Renal pelvis (tissue), 1 donor: ENCODE measurements at regions not wholly inside any gene's neighbourhood (a gene's known extent, or its start where the extent isn't known, plus 50 kb on each side); places are given as distances from the start of the nearest gene placed in this dataset.
"Not testable (repeated sequence)": the region's sequence is repeated elsewhere in the genome, so short reads cannot be mapped to it uniquely, and the experiment has no call there.

Experiments used
- DNase-seq: peaks from one replicate; pipeline ENCODE4 v3.0.0-alpha.2; 2013

DNA sequence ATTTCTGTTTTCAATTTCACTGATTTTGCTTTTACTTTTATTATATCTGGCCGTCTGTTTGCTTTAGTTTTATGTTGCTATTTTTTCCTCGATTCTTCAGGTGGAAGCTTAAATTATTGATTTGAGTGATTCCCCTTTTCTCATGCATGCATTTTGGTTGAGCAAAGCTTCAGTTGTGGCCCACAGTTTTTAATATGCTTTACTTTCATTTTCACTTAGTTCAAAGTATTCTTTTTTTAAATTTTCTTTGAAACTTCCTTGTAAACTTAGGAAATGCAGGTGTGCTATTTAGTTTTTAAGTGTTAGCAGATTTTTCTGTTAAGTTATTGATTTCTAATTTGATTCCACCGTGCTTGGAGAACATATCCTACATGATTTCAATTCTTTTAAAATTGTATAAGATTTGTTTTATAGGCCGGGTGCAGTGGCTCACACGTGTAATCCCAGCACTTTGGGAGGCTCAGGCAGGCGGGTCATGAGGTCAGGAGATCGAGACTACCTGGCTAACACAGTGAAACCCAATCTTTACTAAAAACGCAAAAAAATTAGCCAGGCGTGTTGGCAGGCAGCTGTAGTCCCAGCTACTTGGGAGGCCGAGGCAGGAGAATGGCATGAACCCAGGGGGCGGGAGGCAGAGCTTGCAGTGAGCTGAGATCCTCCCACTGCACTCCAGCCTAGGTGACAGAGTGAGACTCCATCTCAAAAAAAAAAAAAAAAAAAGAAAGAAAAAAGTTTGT, 531.2 kb downstream of the KIF2B start:
- DNase-seq = no peak

DNA sequence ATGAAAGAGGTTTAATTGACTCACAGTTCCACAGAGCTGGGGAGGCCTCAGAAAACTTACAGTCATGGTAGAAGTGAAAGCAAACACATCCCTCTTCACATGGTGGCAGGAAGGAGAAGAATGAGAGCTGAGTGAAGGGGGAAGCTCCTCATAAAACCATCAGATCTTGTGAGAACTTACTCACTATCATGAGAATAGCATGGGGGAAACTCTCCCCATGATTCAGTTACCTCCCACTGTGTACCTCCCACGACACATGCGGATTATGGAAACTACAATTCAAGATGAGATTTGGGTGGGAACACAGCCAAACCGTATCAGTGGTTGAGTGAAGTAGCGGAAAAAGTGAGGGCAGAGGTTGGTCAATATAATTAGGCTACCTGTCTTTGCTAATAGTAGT, 538.3 kb downstream of the KIF2B start:
- DNase-seq = not testable (repeated sequence)

DNA sequence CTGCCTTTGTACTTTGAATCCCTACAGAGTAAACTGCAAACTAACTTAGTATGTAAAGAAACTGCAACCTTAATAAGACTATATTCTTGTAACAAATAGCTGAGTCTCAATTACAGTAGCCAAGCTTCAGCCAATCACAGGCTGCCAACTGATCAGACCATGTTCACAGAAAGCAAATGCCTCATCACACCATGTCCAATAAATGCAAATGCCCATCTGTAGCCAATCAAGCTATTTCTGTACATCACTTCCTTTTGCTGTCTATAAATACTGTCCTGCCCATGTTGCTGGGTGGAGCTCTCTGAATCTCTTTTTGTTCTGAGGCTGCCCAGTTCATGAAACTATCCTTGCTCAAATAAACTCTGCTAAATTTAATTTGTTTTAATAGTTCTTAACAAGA, 531.7 kb upstream of the TOM1L1 start:
- no peak for DNase-seq

DNA sequence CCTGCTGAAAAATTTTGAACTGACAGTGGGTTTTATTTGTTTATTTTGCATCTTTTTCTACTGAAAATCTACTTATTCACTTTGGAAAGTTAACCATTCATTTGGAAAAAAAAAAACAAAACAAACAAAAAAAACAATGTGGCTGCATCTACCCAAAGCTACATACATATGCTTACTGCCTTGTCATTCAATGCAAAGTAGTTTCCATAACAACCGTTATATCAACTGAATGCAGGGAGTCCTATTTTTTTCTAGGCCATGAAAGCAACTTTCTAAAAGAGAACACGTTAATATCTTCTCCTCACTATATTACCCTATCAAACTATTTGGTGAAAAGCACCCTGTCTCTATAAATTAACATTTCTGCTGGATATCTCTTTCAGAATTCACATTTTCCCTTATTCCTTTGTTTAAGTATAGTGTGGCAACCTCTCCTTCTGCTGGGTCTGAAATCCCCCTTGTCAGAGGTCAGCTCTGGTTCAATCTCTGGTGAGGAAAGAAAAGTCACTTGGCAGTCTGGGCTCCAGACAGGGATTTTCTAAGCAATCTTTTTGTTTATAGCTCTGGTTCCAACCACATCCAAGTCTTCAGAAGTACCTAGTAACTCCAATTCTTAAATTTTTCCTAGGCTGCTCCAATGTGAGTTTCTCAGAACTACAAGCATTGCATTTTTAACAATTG, 528.4 kb upstream of the TOM1L1 start:
- DNase-seq = no peak

DNA sequence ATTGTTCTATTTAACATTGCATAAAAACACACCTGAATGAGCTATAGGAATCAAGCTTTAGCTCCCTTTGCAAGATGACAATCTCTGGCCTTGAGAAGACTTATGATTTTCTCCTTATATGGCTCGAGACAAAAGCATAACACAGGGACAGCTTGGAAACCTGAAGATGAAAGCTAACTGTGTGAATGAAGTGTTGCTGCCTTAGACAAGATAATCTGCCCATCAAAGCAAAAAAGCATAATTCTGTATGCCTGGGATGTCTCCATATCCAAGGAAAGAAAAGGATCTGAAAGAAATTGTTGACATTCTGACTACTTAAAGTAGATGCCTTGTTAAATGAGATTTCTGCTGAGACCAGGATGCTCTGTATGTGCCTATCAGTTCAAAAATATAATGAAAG, 526.7 kb upstream of the TOM1L1 start:
- no peak for DNase-seq

DNA sequence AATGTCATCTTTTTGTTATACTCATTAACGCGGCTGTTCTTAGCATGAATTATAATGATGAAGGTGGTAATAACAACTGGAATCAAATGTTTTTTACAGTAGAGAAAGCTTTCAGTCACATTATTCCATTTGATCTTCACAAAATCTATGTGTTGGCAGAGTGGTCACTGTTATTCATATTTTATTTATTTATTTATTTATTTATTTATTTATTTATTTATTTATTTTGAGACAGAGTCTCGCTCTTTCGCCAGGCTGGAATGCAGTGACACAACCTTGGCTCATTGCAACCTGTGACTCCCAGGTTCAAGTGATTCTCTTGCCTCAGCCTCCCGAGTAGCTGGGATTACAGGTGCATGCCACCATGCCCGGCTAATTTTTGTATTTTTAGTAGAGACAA, 524.2 kb upstream of the TOM1L1 start:
- not testable (repeated sequence) for DNase-seq

DNA sequence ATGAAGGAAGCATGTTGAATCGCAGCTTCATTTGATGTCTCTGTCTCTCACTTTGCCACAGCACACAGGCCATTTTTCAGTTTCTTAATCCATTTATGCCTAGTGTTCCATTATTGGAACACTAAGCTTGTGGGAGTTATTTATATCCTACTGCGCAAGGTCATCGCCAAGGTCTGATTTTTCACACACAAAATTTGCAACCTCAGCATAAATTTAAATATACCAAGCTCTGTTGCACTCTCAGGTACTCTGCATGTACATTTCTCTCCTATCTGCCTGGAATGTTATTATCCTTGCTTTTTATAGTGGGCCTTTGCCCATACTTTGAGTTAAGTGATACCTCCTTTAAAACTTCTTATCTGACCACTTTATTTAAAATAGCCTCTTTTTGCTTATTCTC, 519.2 kb upstream of the TOM1L1 start:
- no peak for DNase-seq

DNA sequence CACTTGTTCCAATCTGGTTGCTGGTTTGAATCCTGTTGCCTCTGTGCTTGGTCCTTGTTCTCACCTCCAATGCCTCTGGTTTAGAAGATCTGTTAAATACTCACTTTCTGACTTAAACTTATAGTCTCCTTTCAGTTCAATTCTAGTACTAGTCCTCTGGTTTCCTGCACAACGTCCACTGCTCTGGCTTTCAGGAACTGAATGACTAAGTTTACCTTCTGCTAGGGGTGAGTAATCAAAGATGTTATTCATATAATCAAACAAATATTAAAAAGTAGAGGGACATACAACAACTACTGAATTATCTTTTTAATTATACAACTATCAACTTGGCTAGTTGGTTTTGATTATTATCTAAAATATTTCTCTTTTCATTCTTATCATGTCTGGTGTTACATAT, 496.4 kb upstream of the TOM1L1 start:
- DNase-seq = no peak

DNA sequence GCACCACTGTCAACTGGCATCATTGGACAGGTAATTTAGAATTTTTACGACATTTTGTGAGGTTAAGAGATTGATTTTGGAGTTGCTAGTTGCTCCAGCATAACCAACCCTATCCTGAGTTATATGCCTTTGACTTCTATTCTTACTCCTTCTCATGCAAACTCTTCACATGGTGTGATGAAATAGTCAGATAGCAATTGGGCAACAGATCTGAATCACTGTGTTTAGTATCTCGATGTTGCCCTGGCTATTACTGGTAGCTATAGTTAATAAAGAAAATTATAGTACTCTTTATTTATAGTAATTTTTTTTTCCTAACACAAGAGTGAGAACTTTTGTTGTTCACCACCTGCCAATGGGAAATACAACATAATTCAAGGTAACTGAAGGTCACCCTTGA, 494.8 kb upstream of the TOM1L1 start:
- no peak for DNase-seq

DNA sequence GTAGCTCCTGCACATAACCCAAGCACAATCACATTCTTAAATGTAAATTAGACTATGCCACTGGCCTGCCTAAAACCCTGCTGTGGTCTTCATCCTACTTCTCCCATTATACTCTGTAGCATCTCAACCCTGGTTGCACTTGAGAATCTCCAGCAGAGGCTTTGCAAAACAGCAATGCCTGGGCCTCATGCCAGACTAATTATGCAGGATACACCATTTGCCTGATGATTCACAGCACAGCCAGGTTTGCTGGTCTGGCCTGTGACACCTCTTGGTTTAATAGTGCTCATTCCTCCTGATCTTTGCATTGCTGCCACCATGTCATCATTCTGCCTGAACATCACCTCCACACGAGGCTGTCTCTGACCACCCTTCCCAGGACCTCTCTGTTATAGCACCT, 491.9 kb upstream of the TOM1L1 start:
- no peak for DNase-seq

DNA sequence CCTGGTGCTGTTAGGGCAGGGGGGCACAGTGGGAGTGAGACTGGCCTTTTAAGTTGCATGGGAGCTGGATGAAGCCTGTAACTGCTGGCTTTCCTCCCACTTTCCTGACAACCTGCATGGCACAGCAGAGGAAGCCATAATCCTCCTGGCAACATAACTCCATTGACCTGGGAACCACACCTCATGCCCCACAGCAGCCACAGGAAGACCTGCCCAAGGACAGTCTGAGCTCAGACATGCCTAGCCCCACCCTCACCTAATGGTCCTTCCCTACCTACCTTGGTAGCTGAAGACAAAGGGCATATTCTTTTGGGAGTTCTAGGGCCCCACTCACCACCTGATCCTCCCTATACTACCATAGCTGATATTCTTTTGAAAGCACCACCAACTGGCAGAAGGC, 482.2 kb upstream of the TOM1L1 start:
- DNase-seq = no peak

DNA sequence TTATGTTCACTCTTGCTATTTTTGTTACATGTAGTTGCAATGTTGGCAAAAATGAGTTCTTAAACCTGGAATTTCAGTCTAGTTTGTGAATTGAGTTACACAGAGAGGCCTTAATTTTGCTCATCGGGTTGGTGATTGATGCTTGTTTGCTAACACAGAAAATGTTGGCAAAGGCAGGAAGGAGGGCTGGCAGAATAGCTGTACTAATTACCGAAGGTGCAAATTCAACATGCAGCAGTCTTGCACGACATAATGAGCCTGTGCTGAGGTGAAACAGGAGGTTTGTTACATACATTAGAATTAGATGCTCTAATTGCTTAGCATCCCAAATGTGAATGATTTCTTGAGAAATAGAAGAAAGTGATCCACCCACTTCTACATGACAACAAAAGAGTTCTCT, 475.0 kb upstream of the TOM1L1 start:
- DNase-seq = no peak

DNA sequence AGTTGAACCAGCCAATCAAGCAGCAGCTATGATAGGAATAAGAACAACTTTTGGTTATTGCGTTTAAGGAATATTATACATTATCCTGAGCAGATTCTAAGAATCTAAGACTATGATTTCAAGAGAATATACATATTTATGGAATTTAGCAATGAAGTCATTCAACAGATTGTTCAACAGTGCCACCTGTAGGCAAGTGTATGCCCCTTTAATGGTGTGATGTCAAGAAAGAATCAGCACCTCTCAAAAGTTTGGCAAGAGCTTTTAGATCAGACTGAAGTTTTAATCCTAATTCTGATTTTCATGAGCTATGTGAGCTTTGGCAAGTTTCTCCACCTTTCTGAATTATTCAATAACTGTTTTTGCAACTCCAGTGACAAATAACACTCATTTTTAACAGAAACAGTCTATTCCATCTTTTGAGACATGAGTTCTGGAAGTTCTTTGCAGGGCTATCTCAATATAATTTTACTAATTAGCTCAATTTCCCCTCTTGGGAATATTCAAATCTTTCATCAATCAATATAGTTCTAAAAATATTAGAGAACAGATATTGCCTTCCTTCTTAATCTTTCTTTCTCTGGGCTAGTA, 474.3 kb upstream of the TOM1L1 start:
- peak; percentile 8 for DNase-seq

DNA sequence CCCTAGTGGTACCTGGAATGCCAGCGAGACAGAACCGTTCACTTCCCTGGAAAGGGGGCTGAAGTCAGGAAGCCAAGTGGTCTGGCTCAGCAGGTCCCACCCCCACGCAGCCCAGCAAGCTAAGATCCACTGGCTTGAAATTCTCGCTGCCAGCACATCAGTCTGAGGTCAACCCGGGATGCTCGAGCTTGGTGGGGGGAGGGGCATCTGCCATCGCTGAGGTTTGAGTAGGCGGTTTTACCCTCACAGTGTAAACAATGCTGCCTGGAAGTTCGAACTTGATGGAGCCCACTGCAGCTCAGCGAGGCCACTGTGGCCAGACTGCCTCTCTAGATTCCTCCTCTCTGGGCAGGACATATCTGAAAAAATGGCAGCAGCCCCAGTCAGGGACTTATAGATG, 464.7 kb upstream of the TOM1L1 start:
- DNase-seq = no peak

DNA sequence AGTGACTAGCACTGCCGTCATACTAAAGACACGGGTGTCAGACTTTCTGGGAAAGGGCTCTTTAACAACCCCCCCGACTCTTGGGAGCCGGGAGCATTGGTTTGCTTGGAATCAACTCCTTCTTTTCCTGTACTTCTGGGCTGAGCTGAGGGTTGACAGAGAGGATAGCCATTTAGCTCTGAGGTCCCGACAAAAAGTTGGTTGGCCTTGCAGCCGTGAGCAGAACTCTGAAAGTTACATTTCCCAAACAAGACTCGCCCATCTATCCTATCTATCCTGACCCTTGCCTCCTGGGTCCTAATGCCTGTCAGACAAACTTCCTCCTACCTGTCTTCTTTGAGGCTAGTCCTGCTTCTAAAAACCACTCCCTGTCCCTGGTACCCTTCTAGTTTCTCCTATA, 460.8 kb upstream of the TOM1L1 start:
- DNase-seq = no peak

DNA sequence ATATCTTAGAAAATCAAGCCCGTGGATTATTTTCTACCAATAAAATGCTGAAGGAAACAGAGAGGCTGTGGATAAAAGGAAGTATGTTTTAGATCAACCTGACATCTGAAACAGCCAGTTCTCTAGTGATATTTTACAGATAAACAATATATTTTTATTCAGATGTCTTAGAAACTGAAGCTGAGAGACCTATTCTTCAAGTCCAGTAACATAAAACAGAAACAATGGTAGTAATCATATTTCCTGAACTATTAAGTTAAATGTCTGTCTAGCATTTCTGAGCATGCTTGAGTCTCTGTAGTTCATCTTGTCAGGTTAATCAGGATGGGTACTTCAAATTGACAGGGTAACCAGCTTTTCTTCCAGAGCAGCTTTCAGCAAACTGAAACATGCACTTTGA, 449.6 kb upstream of the TOM1L1 start:
- DNase-seq = no peak

DNA sequence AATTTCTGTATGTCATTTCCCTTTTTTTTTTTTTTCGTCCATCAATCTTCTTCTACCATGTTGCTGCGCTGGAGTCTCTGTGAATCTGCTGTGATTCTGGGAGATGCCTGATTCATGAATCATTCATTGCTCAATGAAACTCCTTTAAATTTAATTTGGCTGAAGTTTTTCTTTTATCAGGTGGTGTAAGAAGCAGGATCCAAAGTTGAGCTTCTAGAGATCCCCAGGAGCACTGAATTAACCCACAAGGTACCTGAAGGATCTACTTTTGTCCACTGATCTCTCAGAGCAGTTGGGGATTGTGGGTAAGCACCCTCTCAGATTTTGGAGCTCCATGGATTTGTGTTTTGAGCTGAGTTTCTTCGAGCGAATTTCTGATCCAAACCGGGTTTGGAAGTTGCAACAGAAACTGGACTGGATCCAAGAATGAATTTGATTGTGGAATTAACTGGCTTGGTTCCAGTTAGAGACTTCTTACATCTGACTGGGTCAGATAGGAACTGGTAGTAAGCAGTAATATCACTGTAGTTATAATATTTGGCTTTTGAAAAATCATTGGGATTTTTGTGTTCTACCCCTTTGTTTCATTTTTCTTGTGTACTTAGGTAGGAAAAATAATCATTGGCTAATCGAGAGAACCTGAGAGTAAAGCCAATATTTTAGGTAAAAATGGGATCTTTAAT, 447.8 kb upstream of the TOM1L1 start:
- DNase-seq = no peak

DNA sequence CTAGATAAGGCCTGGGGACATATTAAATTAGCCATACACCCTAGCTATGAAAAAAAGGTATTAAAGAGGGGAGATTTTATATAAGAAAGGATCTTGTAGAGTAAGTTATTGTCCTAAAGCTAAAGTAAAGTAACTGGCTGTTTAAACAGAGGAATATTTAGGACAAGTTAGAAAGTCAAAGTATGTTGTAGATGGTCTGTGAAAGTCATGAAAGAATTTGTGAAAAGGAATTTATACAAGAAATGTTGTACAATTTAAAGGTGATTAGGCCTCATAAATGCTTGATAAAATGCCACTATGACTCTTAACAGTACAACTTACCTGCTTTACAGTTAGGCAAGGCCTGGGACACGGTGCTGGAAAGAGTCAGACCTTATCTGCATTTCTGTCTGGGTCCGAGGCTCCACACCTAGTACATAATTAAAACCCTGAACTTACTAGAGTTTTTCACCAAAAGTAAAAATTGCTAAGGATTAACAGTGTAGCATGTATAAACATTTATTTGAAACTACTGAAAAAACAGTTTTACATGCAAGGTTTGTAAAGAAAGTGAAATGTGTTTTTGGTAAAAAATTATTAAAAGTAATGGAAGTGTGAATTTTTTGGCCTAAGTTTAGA, 445.3 kb upstream of the TOM1L1 start:
- DNase-seq = no peak

DNA sequence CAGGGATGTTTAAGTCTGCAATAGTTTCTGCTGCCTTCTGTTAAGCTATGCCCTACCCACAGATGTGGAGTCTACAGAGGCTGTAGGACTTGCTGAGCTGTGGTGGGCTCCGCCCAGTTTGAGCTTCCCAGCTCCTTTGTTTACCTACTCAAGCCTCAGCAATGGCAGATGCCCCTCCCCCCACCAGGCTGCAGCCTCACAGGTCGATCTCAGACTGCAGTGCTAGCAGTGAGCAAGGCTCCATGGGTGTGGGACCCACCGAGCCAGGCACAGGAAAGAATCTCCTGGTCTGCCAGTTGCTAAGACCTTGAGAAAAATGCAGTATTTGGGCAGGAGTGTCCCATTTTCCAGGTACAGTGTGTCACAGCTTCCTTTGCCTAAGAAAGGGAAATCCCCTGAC, 435.2 kb upstream of the TOM1L1 start:
- not testable (repeated sequence) for DNase-seq

DNA sequence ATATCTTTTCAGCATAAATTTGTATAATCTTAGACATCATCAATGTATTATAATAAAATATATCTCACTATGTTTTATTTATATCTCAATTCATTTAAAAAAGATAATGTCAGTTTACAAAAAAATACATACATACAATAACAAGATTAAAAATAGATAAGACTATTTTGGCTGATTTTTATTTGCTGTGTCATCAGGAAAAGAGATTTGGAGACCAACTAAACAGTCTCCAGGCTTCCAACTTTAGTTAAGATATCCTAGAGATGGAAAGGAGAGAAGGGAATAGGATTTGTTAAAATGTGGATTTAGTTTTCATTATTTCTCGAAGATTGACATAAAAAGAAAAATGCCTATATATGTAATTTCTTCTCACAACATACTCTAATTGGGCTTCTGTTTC, 433.8 kb upstream of the TOM1L1 start:
- no peak for DNase-seq

DNA sequence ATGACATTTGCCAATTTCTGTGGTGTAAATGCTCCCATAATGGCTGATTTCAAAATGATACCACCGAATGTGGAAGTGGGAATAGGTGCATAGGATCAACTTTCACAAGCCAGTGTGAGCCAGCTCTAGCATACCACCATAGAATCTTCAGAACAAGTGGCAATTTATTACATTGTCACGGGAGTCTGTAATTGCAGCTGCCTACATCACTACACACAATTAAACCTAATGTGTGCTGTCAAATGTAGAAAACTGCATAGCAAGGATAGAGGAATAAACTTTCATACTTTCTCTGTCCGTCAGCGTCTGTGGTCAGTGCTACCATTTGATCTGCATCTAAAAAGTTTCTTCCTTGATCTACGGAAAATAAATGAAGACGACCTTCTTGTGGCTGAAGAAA, 417.8 kb upstream of the TOM1L1 start:
- peak; percentile 23 for DNase-seq

DNA sequence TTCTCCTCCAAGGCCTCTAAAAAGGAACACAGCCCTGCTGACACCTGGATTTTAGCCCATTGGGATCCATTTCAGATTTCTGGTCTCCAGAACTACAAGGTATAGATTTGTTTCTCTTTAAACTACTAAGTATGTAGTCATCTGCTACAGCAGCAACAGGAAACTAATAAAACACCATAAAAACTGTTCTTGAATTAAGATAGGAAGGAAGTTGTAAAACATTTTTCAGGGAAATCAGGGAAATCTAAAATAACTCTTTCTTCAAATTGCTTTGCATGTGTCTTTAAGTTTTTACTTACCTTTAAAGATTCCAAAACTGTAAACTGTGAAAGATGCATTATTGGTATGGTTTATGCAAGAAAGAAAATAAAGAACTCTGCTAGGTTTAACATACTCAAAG, 407.0 kb upstream of the TOM1L1 start:
- no peak for DNase-seq
